ENCODE measurements at regions not wholly inside any gene's neighbourhood (a gene's known extent, or its start where the extent isn't known, plus 50 kb on each side); places are given as distances from the start of the nearest gene placed in this dataset.

- FAIRE-seq (no peak), DNase-seq (ENCODE audit: low spot score in 2 of 2) (peak in 1 of 2 donors; percentile 38)
Measured at GRCh38 chr17:36808180-36808661, 129.1 kb upstream of the LHX1 start.

- FAIRE-seq (no peak), DNase-seq (ENCODE audit: low spot score in 2 of 2) (peak in 1 of 2 donors; percentile 28)
Measured at GRCh38 chr17:36812762-36813161, 124.5 kb upstream of the LHX1 start.

GRCh38 chr17:36813357-36813756 lies 123.9 kb upstream of the LHX1 start:
- FAIRE-seq (no peak), DNase-seq (ENCODE audit: low spot score in 2 of 2) (no peak)

- FAIRE-seq, result no peak
- DNase-seq (ENCODE audit: low spot score in 2 of 2), result no peak
Measured at GRCh38 chr17:36813957-36814563, 123.2 kb upstream of the LHX1 start.

- FAIRE-seq (no peak), DNase-seq (ENCODE audit: low spot score in 2 of 2) (no peak)
Measured at GRCh38 chr17:36814958-36815357, 122.3 kb upstream of the LHX1 start.

- FAIRE-seq (no peak), DNase-seq (ENCODE audit: low spot score in 2 of 2) (no peak)
Measured at GRCh38 chr17:36816214-36816906, 120.9 kb upstream of the LHX1 start.

GRCh38 chr17:36816907-36817288 lies 120.4 kb upstream of the LHX1 start:
- DNase-seq (ENCODE audit: low spot score in 2 of 2) (no peak), FAIRE-seq (no peak)

GRCh38 chr17:36817483-36818048 lies 119.7 kb upstream of the LHX1 start:
- DNase-seq (ENCODE audit: low spot score in 2 of 2), result no peak
- FAIRE-seq, result no peak

GRCh38 chr17:36818134-36818825 lies 119.0 kb upstream of the LHX1 start:
- DNase-seq (ENCODE audit: low spot score in 2 of 2) (no peak), FAIRE-seq (no peak)

- no peak for FAIRE-seq
- DNase-seq (ENCODE audit: low spot score in 2 of 2), result no peak
Measured at GRCh38 chr17:36823850-36824677, 113.2 kb upstream of the LHX1 start.

GRCh38 chr17:36824678-36825101 lies 112.6 kb upstream of the LHX1 start:
- DNase-seq (ENCODE audit: low spot score in 2 of 2), result no peak
- FAIRE-seq, result no peak

GRCh38 chr17:36825113-36825512 lies 112.2 kb upstream of the LHX1 start:
- FAIRE-seq, result no peak

GRCh38 chr17:36825521-36825920 lies 111.8 kb upstream of the LHX1 start:
- DNase-seq (ENCODE audit: low spot score in 2 of 2), result no peak
- FAIRE-seq, result no peak

More at GRCh38 chr17:36825113-36825512, 112.2 kb upstream of the LHX1 start:
- DNase-seq (ENCODE audit: low spot score in 2 of 2), result no peak

- DNase-seq (ENCODE audit: low spot score in 2 of 2) (no peak), FAIRE-seq (no peak)
Measured at GRCh38 chr17:36825951-36826350, 111.3 kb upstream of the LHX1 start.

GRCh38 chr17:36827081-36827480 lies 110.2 kb upstream of the LHX1 start:
- no peak for FAIRE-seq
- DNase-seq (ENCODE audit: low spot score in 2 of 2), result no peak

- FAIRE-seq, result no peak
- no peak for DNase-seq (ENCODE audit: low spot score in 2 of 2)
Measured at GRCh38 chr17:36829676-36830075, 107.6 kb upstream of the LHX1 start.

- no peak for DNase-seq (ENCODE audit: low spot score in 2 of 2)
- FAIRE-seq, result no peak
Measured at GRCh38 chr17:36833279-36833678, 104.0 kb upstream of the LHX1 start.

GRCh38 chr17:36835036-36835435 lies 102.2 kb upstream of the LHX1 start:
- no peak for DNase-seq (ENCODE audit: low spot score in 2 of 2)
- no peak for FAIRE-seq

- DNase-seq (ENCODE audit: low spot score in 2 of 2), result no peak
- FAIRE-seq, result no peak
Measured at GRCh38 chr17:36837195-36837938, 99.9 kb upstream of the LHX1 start.

GRCh38 chr17:36837939-36838272 lies 99.4 kb upstream of the LHX1 start:
- DNase-seq (ENCODE audit: low spot score in 2 of 2) (no peak), FAIRE-seq (no peak)

Measured in frontal cortex (tissue), 3 donors.